ENCODE measurements at regions not wholly inside any gene's neighbourhood (a gene's known extent, or its start where the extent isn't known, plus 50 kb on each side); places are given as distances from the start of the nearest gene placed in this dataset.
A peak's percentile ranks its signal among the peaks of the same experiment; 100 is the strongest.
"Not testable (repeated sequence)": the region's sequence is repeated elsewhere in the genome, so short reads cannot be mapped to it uniquely, and the experiment has no call there.

DNA sequence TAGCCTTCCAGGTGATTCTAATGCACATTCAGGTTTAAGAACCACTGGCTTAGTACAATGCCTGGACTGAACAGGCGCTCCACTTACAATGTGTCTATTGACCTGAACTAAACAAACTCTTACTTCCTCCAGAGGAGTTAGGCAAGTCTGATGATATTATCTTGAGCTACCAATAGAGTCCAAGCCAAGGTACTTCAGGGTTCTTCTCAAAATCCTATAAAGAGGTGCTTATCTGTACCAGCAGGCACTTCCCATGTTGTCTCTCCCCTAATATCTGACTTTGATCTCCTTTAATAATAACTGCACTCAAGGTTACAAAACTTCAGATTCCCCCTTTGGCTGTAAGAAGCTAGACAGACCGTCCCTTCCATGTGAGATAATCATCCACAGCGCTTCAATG, 157.0 kb upstream of the SVIL start:
- DNase-seq (ENCODE audit: low read depth) = no peak

DNA sequence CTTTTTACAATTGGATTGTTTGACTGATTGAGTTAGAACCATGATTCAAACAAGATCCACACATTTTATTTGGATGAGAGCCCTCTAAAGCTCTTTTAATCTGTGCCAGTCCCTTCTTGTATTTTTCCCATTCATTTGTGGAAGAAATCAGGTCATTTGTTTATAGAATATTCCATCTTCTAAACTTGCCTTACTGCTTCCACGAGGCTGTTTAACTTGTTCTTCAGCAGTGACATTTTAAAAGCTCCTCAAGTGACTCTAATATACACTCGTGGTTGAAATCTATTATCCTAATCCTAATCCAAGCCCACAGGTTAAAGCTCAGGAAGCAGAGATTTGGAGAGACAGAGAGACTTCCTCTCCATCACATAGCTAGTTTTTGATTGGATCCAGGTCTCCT, 155.4 kb upstream of the SVIL start:
- no peak for DNase-seq (ENCODE audit: low read depth)

DNA sequence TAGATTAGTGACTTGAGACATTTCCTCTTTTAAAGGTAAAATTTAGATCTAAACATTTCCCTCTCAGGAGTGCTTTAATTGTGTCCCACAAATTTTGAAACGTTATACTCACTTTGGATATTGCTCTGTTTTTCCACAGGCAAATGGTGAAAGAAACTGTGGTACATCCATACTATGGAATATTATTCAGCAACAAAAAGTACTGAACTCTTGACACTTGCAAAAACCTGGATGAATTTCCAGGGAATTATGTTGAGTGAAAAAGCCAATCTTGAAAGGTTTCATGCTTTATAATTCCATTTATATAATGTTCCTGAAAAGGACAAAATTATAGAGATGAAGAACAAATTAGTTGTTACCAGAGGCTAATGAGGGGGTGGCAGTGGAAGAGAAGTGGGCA, 153.3 kb upstream of the SVIL start:
- no peak for DNase-seq (ENCODE audit: low read depth)

DNA sequence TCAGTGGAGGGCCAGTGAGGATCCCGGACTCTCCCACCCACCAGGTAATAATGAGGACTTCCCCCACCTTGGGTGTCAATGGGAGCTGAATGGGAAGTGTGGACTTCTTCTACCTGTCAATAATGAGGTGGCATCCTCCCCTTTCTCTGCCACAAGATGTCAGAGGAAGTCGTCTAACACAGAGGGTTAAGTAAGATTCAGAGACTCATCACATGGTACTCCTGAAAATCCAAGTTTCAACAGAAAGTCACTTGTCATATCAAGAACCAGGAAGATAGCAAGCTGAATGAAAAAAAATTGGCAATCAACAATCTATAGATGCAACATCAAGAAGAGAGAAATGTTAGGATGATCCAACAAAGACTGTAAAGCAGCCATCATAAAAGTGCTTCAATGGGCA, 150.9 kb upstream of the SVIL start:
- DNase-seq (ENCODE audit: low read depth) = no peak

DNA sequence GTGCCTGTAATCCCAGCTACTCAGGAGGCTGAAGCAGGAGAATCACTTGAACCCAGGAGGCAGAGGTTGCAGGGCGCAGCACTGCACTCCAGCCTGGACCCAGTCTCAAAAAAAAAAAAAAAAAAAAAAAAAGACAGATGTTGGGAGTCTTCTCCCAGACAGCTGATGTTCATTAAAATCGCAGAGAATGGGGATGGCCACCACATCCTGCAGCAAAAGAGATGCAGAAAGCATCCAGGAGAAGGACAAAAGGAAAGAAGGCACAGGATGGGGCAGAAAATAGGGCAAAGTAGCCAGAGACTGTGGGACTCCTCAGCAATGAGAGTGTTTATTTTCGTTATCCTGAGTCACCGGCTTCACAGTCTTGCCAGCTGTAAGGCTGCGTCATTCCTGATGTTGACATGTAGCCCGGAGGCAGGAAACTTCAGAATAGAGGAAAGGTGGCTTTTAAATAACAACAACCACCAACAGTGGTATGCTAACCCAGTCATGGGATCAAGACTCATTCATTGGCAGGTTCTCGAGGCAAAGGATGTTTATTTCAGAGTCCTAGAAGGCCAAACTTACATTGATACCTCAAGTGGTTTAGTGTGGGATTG, 149.5 kb upstream of the SVIL start:
- DNase-seq (ENCODE audit: low read depth) = peak; percentile 99

DNA sequence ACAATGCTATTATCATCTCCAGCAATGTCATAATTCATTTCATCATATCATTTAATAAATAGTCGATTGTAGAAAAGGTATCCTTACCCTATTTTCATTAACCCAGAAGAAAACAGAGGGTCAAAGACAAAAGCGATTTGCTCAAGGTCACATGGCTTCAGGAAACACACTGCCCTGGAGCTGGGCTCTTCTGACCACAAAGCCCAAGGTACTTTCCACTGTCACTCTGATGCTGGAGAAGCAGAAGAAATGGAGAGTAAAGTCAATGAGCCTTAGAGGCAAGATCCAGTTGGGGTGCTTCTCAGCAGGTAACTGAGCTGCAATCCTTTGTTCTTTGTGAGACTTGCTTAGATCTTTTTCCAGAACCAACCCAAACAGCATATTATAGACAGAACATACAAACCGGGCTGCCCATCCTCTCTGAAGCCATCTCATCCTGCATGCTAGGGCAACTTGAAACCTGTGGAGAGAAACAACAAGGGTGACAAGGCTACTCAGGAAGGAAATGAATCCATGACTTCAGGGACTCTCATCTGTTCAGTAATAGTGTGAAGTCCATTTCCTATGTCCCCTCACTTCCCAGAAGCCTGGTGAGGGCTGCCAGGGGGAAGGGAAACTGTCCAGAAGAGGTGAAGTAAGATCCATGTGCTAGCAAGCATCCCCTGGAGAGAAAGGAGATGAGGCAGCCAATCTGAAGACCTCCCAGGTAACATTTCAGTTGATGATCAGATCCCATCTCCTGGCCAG, 148.6 kb upstream of the SVIL start:
- no peak for DNase-seq (ENCODE audit: low read depth)

DNA sequence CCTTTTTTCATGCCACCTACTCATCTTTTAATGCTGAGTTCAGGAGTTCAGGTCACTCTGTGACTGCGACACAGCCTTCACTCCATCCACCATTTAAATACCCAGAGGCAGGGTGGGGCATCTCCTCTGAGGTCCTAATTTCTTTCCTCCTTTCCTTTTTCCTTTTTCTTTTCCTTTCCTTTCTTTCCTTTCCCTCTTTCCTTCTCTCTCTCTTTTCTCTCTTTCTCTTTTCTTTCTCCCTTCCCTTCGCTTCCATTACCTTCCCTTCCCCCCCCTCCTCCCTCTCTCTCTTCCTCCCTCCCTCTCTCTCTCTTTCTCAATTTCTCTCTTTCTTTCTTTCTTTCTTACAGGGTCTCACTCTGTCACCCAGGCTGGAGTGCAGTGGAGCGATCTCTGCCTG, 145.9 kb upstream of the SVIL start:
- no peak for DNase-seq (ENCODE audit: low read depth)

DNA sequence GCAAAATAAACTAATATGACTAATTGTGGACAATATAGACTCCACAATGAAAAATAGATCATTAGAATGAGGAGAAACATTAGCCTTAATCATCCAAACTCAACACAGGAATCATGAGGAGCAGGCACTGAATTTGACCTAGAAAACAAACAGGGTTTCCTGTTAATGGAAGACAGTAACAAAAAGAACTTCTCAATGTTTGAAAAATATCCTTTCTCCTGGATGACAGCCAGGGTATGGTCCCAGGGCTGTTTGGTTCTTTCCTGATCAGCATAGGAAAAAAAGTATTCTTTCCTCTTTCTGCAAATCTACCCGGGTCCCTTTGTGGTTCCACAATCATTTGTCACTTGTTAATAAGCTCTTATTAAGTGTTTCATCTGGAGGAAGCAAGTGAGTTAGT, 145.3 kb upstream of the SVIL start:
- DNase-seq (ENCODE audit: low read depth) = no peak

DNA sequence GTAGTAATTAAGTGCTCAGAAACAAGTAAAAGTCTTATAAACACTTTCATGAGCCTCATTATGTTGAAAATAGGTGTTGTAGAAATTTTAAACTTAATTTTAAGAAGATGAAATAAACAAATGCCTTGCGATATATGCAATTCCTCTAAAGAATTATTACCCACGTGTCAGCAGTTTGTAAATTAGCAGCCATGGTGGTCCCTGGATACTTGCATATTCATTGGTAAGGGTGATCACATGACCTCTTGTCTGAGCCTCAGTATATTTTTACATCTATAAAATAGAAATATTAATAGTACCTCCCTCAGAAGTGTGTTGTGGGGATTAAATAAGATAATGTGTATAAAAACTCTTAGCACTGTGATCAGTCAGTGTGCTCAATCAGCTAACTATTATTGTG, 141.5 kb upstream of the SVIL start:
- DNase-seq (ENCODE audit: low read depth) = no peak

DNA sequence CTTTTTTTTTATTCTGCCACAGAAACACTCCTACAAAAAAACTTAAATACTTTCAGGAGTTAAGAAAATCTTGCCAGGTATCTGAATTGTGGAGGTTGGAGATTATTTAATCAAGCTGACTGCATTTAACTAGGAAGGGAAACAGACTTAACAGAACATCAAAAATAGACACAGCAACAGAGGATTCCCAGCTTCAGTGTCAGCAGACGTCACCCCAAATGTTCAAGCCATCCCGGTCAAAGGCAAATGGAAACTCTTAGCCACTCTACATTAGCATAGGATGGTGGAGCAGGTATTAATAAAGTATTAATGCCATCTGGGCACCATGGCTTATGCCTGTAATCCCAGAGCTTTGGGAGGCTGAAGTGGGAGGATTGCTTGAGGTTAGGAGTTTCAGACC, 139.7 kb upstream of the SVIL start:
- DNase-seq (ENCODE audit: low read depth) = no peak

DNA sequence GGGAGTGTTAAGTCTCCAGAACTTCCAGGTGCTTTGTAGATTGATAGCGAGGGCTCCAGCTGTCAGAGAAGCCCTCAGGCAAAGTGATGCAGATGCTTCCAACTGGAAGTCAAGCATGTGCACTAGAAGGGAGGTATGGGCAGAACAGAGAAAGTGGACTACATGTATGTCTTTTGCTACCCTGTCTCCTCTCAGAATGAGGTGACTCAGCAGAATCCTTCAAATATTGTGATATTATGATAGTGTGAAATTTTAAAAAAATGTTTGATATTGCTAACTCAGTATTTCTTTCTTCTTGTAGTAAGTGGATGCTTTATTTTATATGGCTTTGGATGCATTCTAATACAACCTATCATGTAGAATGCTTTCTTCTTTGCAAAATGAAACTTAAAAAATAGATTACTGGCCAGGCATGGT, 138.9 kb upstream of the SVIL start:
- DNase-seq (ENCODE audit: low read depth) = no peak

DNA sequence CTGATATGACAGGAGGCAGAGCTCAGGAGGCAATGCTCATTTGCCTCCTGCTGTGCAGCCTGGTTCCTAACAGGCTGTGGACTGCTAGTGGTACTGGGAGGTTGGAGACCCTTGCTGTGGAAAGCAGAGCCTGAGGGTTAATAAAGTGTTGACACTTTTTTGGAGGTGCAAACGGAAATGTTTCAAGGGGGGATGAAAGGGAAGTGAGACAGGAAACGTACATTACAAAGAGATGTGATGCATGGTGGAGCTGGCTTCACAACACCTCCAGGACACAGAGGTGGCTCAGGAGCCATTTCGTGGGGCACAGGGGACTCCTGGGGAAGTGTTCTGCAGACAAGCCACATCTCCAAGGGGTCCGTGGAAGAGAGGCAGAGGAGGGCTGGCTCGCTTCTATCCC, 137.6 kb upstream of the SVIL start:
- no peak for DNase-seq (ENCODE audit: low read depth)

DNA sequence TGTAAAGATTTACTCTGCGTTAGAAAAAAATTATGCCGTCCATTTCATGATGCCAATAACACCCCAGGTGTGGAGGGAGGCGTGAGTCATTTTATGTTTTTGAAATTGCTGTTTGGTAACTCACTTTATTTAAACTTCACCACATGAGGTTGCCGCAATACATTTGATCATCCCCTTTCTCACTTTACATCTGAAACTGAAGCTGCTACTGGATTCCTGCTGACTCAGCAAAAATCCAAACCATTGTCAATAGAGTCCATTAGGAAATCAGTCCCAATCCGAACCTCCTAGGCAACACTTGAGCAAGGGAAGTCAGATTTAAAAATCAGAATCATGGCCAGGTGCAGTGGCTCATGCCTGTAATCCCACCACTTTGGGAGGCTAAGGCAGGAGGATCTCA, 136.6 kb upstream of the SVIL start:
- DNase-seq (ENCODE audit: low read depth) = no peak

DNA sequence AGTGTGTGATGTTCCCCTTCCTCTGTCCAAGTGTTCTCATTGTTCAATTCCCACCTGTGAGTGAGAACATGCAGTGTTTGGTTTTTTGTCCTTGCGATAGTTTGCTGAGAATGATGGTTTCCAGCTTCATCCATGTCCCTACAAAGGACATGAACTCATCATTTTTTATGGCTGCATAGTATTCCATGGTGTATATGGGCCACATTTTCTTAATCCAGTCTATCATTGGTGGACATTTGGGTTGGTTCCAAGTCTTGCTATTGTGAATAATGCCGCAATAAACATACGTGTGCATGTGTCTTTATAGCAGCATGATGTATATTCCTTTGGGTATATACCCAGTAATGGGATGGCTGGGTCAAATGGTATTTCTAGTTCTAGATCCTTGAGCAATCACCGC, 134.5 kb upstream of the SVIL start:
- DNase-seq (ENCODE audit: low read depth) = not testable (repeated sequence)

DNA sequence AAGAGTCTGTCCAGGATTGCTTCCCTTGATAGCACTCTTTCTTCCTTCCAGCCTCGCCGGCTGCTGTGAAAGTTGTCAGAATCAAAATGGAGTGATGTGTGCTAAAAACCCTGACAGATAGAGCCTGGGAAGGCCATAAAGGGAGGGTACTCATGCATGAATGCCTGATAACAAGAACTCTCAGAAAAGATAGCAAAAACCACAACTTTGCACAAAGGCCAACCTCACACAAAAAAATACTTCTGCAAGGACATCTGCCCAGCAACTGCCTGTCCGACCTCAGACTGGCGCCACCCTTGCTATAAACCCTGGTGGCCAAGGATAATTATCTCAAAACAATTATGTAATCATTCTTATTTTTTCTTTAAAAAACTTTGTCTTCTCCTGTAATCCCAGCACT, 133.2 kb upstream of the SVIL start:
- DNase-seq (ENCODE audit: low read depth) = no peak

DNA sequence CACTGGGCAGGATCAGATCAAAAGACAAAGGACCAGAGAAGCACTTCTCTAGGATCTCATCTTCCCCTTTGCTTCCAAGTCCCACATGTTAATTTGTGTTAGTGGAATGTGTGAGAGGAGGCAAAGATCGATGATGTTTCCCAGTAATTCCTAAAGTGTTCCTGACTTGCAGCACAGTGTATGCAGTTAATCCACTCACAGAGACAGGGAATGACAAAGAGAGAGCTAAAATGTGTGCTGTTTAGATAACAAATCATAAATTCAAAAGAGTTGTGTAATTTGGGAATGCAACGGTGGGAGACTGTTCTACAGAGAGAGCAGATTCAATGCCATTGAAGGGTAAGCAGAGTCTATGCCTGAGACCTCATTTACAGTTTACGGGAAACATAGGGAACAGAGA, 132.0 kb upstream of the SVIL start:
- DNase-seq (ENCODE audit: low read depth) = no peak

DNA sequence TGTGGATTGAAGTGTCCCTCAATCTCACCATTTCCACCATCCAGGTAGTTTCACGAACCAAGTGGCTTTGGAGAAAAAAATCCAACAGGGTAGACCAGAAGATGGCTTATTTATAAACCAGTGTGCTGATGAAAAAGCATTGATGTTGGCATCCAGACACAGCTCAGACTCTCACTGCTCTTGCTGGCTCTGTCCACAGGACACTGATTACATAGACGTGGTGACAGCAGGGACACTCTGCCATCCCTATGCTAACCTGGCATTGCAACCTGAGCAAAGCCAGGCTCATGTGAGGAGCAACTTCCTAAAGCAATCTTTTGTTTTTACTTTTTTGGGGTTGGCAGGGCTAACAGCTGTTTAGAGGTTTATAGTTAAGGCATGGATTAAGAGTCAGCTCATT, 130.6 kb upstream of the SVIL start:
- no peak for DNase-seq (ENCODE audit: low read depth)

DNA sequence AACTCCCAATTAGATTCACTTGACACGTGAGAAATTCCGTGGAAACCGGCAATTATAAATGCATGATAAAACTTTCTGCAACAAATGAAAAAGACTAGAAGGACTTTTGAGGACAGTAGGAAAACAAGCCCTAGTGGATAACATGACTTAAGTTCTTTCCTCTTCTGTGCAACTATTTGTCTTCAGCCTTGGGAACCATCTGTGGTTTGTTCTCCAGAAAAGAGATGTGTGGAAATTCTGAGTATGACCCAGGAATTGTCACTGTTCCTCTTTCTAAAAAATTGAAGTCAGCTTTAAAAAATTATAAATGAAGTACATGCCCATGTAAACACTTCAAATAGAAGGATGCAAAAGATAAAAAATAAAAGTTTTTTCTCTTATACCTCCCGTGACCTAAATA, 128.6 kb upstream of the SVIL start:
- DNase-seq (ENCODE audit: low read depth) = no peak

DNA sequence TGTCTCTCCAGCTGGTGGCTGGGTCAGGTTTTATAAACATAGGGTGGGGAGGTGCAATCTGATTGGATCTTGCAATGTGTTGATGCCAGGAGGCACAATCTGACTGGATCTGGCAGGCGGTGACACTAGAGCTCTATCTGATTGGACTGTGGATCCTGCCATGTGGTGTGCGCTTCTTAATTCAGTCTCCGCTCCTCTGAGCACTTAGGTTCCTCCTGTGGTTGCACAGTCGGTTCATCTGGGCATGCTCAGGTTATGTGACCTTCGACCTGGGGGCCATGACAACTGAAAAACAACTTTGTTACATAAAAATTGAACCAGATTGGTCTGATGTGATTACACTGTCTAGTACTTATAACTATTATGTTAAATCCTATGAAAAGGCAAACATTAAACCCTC, 127.1 kb upstream of the SVIL start:
- no peak for DNase-seq (ENCODE audit: low read depth)

DNA sequence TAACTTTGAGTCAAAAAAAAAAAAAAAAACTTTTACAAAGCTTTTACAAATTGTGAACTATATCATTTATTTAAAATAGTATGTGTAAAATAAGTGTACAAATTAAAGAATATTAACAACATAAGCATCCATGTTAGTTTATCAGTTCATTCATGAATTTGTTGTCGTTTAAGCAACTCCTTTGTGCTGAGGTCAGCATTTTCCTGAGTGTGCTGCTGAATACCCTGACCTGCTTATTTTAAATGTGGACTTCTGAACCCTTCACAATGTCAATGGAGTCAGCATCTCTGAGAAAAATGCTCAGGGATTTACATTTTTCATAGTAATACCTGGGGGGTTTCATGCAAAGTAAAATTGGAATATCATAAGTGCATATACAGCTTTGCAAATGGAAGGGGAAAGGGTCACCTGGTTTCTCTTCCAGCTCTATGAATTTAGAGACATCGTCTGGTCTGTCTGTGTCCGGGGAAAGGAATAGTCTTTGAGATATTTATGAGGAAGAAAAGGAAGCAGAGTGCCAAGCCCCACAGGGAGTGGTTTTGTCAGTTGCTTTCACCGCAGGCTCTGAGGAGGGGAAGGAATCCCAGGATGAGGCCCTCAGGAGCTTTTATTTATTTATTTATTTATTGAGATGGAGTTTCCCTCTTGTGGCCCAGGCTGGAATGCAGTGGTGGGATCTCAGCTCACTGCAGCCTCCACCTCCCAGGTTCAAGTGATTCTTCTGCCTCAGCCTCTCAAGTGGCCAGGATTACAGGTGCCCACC, 125.5 kb upstream of the SVIL start:
- no peak for DNase-seq (ENCODE audit: low read depth)

DNA sequence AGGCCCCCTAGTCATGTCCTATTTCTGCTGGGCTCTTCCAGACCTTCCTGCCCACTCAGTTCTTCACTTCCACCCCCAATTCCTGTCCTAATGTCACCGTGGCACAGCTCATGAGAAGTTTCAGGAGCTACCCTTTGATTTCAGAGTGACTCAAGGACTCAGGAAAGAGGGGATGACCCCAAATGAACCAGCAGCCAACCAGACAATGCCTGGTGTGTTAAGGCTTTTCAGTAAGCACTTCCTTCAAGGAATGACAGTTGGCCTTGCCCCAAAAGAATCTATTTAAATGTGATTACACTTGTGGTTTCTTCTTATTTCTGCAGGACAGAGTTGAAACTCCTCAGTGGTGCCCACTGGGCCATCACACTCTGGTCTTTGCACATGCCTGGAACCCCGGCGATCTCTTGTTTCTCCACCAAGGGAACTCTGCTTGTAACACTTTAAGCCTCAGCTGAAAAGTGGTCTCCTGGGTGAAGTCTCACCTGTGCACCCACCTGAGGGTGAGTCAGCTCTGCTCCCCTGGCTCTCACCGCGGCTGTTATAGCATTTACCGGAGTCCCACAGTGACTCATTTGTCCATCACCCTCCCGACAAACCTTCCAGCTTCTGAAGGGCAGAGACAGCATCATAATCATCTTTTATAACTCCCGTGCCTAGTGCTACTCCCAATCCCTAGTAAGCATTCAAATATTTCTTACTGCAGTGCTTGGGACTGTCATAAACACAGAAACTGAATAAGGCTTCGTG, 123.0 kb upstream of the SVIL start:
- peak; percentile 3 for DNase-seq (ENCODE audit: low read depth)

DNA sequence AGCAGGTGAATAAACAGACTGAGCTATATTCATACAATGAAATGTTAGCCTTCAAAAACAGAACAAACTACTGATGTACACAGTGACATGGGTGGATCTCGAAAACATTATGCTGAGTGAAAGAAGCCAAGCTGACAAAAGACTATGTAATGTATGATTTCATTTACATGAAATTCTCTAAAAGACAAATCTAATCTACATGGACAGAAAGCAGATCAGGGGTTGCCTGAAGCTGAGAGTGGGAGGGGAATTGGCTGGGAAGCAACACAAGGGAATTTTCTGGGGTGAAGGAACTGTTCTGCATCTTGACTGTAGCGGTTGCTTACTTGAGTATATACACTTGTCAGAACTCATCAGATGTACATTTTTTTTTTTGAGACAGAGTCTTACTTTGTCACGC, 121.7 kb upstream of the SVIL start:
- no peak for DNase-seq (ENCODE audit: low read depth)

DNA sequence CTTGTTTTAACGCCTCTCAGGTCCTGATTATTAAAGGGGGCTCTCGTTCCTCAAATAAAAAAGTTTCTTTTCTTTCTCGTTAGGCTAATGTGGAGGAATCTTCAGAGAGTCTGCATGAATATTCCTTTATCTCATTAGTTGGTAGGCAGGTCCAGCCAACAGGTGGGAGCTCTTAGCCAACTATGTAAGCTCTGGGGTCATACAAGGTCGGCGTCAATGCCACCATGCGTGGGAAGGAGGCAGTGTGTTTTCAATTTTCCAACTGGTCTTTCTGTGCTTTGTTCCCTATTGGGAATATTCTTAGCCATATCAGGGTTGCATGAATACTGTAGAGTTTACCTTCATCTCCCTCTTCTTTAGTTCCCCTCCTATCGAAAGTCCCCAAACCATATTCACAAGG, 118.5 kb upstream of the SVIL start:
- no peak for DNase-seq (ENCODE audit: low read depth)
